Effector CD4-positive, alpha-beta T cell (primary cell): ENCODE measurements at regions not wholly inside any gene's neighbourhood (a gene's known extent, or its start where the extent isn't known, plus 50 kb on each side); places are given as distances from the start of the nearest gene placed in this dataset.

ENCODE experiments used
- DNase-seq: peaks from one replicate; pipeline ENCODE4 v3.0.0-alpha.2; 2020

GRCh38 chr16:66135421-66135831 is 231.1 kb upstream of the CDH5 start:
- DNase-seq = no peak

- no peak for DNase-seq
Observed at GRCh38 chr16:66134875-66135274, 231.6 kb upstream of the CDH5 start.

GRCh38 chr16:66133643-66134338 is 232.7 kb upstream of the CDH5 start:
- no peak for DNase-seq

GRCh38 chr16:66131895-66132294 is 234.6 kb upstream of the CDH5 start:
- DNase-seq = no peak

- DNase-seq = no peak
Observed at GRCh38 chr16:66131156-66131807, 235.2 kb upstream of the CDH5 start.

- no peak for DNase-seq
Observed at GRCh38 chr16:66130296-66130905, 236.1 kb upstream of the CDH5 start.

GRCh38 chr16:66129196-66129595 is 237.3 kb upstream of the CDH5 start:
- DNase-seq = no peak

- no peak for DNase-seq
Observed at GRCh38 chr16:66128371-66128770, 238.1 kb upstream of the CDH5 start.

- DNase-seq = no peak
Observed at GRCh38 chr16:66127459-66128370, 238.8 kb upstream of the CDH5 start.

GRCh38 chr16:66121466-66121865 is 245.0 kb upstream of the CDH5 start:
- DNase-seq = no peak

- DNase-seq = no peak
Observed at GRCh38 chr16:66120656-66121055, 245.8 kb upstream of the CDH5 start.

- DNase-seq = no peak
Observed at GRCh38 chr16:66116163-66117002, 250.1 kb upstream of the CDH5 start.

GRCh38 chr16:66115373-66115772 is 251.1 kb upstream of the CDH5 start:
- DNase-seq = no peak

- no peak for DNase-seq
Observed at GRCh38 chr16:66113223-66113622, 253.3 kb upstream of the CDH5 start.

- no peak for DNase-seq
Observed at GRCh38 chr16:66109677-66110076, 256.8 kb upstream of the CDH5 start.

GRCh38 chr16:66107661-66108060 is 258.8 kb upstream of the CDH5 start:
- no peak for DNase-seq

GRCh38 chr16:66103211-66103610 is 263.3 kb upstream of the CDH5 start:
- DNase-seq = no peak

- no peak for DNase-seq
Observed at GRCh38 chr16:66099306-66099705, 267.2 kb upstream of the CDH5 start.

- DNase-seq = no peak
Observed at GRCh38 chr16:66097751-66098150, 268.7 kb upstream of the CDH5 start.

GRCh38 chr16:66095676-66096075 is 270.8 kb upstream of the CDH5 start:
- DNase-seq = no peak

GRCh38 chr16:66093191-66093590 is 273.3 kb upstream of the CDH5 start:
- no peak for DNase-seq

- no peak for DNase-seq
Observed at GRCh38 chr16:66091471-66091891, 275.0 kb upstream of the CDH5 start.
